Glutamatergic neuron (in vitro differentiated cells): ENCODE measurements at regions not wholly inside any gene's neighbourhood (a gene's known extent, or its start where the extent isn't known, plus 50 kb on each side); places are given as distances from the start of the nearest gene placed in this dataset.
A peak's percentile ranks its signal among the peaks of the same experiment; 100 is the strongest.

ENCODE experiments used
- DNase-seq: peaks from one replicate; pipeline ENCODE4 v3.0.0; 2022
- H3K27ac Mint-ChIP-seq: one replicate; pipeline ENCODE4 v1.8.0; 2020; ENCODE audit warnings: mild to moderate bottlenecking, mixed read lengths, inconsistent platforms; ENCODE audit not compliant: unreplicated experiment
- H3K27me3 Mint-ChIP-seq: one replicate; pipeline ENCODE4 v1.8.0; 2020; ENCODE audit warnings: mild to moderate bottlenecking, moderate library complexity, mixed read lengths, inconsistent platforms; ENCODE audit not compliant: unreplicated experiment
- H3K36me3 Mint-ChIP-seq: one replicate; pipeline ENCODE4 v1.8.0; 2020; ENCODE audit warnings: mild to moderate bottlenecking, mixed read lengths, inconsistent platforms; ENCODE audit not compliant: unreplicated experiment
- H3K4me1 Mint-ChIP-seq: one replicate; pipeline ENCODE4 v1.8.0; 2020; ENCODE audit warnings: mild to moderate bottlenecking, low read depth, mixed read lengths, inconsistent platforms; ENCODE audit not compliant: unreplicated experiment
- H3K4me3 Mint-ChIP-seq: one replicate; pipeline ENCODE4 v1.8.0; 2020; ENCODE audit warnings: mild to moderate bottlenecking, mixed read lengths, inconsistent platforms; ENCODE audit not compliant: unreplicated experiment
- H3K9me3 Mint-ChIP-seq: one replicate; pipeline ENCODE4 v1.8.0; 2020; ENCODE audit warnings: mild to moderate bottlenecking, moderate library complexity, mixed read lengths, inconsistent platforms; ENCODE audit not compliant: unreplicated experiment
- TF ChIP-seq, protein P1 (sequence below): fragments of 200-600 bp; sonication (generic); IDR thresholded peaks from one replicate; pipeline ENCODE4 v1.5.0; 2021; ENCODE audit not compliant: partially characterized antibody, unreplicated experiment

DNA sequence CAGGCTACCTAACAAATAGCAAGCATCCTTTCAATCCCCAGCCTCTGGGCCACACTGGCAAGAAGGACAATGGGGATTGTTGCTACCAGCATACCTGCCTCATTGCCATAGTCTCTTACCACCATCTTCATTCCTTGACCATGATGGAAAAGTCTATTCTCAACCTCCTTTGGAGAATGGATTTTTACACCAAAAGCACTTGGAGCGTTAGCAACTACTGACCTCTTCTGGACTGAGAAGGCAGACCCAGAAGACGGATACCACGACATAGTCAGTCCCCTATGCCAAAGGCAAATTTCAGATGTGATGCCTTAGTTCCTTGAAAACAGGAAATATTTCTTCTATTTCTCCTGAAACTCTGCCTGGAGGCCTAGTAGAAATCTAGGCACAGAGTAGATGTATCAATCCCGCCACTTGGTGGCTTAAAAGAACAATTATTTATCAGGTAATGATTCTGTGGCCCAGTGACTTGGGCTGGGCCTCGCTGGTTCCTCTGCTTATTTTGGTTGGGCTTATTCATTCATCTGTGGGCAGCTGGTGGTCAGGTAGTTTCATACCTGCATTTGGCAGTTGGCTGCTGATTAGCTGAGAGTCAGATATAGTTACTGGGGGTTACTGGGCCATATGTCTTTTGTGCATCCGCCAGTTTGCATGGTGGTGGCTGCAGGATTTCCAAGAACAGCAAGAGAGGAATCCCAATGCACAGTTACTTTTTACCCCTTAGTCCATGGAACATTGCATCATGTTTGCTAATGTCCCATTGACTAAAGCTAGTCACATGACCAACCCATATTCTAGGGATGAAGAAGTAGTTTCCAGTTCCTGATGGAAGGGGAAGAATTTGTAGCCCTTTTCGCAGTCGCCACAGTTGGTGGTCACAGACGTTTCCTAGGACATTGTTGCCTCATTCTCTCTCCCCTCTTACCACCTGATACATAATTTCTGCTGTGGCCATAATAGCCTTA lies 75.2 kb downstream of the DHCR7 start:
- TF ChIP-seq, protein P1, sequence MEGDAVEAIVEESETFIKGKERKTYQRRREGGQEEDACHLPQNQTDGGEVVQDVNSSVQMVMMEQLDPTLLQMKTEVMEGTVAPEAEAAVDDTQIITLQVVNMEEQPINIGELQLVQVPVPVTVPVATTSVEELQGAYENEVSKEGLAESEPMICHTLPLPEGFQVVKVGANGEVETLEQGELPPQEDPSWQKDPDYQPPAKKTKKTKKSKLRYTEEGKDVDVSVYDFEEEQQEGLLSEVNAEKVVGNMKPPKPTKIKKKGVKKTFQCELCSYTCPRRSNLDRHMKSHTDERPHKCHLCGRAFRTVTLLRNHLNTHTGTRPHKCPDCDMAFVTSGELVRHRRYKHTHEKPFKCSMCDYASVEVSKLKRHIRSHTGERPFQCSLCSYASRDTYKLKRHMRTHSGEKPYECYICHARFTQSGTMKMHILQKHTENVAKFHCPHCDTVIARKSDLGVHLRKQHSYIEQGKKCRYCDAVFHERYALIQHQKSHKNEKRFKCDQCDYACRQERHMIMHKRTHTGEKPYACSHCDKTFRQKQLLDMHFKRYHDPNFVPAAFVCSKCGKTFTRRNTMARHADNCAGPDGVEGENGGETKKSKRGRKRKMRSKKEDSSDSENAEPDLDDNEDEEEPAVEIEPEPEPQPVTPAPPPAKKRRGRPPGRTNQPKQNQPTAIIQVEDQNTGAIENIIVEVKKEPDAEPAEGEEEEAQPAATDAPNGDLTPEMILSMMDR: peak; percentile 15
- H3K27me3 Mint-ChIP-seq: peaks cover 4% of the 10 kb centered on the region

DNA sequence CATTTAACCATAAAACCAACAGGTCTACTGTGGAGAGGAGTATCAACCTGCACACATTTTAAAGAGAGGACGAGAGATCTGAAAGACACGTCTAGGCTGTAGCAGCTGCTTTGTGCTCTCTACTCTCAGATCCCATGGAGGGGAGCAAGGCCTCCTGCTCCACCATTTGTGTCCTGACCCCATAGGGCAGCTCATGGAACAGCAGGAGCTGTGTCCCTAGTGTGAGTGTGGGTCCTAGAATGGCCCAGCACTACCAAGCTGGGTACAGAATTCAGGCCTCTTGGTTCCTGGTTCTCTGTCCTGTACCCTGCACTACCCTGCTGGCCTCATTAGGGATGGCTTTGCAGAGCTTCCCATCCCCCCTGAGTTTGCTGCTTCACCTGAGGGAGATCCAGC lies 76.5 kb downstream of the DHCR7 start:
- peaks cover 15% of the 10 kb centered on the region for H3K9me3 Mint-ChIP-seq
- H3K27me3 Mint-ChIP-seq: peaks cover 6% of the 10 kb centered on the region
- H3K4me3 Mint-ChIP-seq: no peak overlapping the region
- no peak overlapping the region for H3K27ac Mint-ChIP-seq
- no peaks in the 10 kb centered on the region for H3K36me3 Mint-ChIP-seq
- DNase-seq: no peak
- H3K4me1 Mint-ChIP-seq: no peaks in the 10 kb centered on the region
- TF ChIP-seq, protein P1: no peak

More for the DNA sequence above, 75.2 kb downstream of the DHCR7 start:
- DNase-seq: no peak
- no peaks in the 10 kb centered on the region for H3K4me1 Mint-ChIP-seq
- H3K4me3 Mint-ChIP-seq: no peak overlapping the region
- no peaks in the 10 kb centered on the region for H3K36me3 Mint-ChIP-seq
- H3K27ac Mint-ChIP-seq: no peak overlapping the region
- peaks cover 15% of the 10 kb centered on the region for H3K9me3 Mint-ChIP-seq

DNA sequence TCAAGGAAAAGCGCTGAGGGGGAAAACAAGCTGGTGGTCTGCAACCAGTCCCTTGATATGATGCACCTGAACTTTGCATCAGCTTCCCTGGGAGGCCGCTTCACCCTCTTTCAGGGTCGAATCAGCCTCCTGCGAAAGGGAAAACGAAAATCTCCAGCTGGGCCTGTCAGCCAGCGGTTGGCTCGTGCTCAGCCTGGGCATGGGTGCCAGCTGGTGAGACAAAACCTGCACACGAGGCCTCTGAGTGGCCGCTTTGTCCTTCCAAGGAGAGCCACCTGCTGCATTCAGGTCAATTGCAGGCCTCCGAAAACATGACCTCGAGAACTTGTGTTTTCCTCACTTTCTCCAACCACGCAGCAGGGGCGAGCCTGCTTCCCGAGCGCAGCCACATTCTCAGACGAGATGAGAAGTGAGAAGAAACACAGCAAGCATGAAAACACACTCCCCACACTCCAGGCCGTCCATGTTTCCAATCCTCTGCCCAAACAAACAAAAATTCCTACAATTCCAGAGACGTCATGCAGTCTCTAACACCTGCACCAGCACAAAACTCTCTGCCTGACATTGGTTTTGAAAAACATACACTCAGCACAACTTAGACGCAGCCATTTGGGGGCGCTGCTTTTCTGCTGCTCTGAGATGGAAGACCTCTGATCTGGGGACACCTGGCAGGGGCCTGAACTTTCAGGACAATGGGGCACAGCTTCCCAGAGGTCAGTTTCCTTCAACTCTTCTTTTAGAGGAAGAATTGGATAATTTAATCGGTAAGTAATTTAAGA lies 77.1 kb downstream of the DHCR7 start:
- TF ChIP-seq, protein P1: no peak
- Mint-ChIP-seq H3K9me3 (peaks cover 12% of the 10 kb centered on the region), H3K4me1 (no peaks in the 10 kb centered on the region), H3K4me3 (no peak overlapping the region), H3K36me3 (no peaks in the 10 kb centered on the region), H3K27me3 (peaks cover 6% of the 10 kb centered on the region), H3K27ac (no peak overlapping the region)
- no peak for DNase-seq

DNA sequence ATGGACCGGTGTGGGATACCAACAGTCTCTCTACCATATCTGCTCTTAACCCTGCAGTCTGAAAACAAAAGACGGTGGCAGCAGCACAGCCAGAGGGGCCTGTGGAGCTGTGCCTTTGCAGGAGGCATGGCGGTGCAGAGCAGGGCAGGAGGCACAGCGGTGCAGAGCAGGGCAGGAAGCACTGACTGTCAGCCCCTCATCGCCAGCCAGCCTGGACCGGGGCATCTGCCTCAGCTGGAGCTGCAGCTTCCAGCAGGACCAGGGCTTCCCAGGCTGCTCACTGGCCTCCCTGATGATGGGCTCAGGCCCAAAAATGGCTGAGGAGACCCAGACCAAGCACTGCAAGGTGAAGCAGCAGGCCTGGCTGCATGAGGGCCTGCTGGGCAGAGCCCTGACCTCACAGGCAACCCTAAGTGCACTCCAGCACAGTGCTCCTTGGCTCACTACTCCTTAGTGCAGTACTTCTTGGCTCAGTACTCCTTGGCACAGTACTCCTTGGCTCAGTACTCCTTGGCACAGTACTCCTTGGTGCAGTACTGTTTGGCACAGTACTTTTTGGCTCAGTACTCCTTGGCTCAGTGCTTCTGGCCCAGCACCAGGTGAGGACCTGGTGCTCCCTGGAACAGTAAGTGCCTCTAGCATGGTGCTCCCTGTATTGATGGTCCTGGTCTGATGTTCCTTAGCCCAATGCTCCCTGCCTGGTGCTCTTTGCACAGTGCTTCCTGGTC lies 78.0 kb downstream of the DHCR7 start:
- H3K27ac Mint-ChIP-seq: no peak overlapping the region
- no peak for DNase-seq
- no peaks in the 10 kb centered on the region for H3K36me3 Mint-ChIP-seq

More for the DNA sequence above, 78.0 kb downstream of the DHCR7 start:
- Mint-ChIP-seq H3K27me3 (peaks cover 6% of the 10 kb centered on the region), H3K9me3 (peaks cover 9% of the 10 kb centered on the region), H3K4me1 (no peaks in the 10 kb centered on the region), H3K4me3 (no peak overlapping the region)
- TF ChIP-seq, protein P1: no peak
